Retina (tissue), 1 donor: ENCODE measurements at regions not wholly inside any gene's neighbourhood (a gene's known extent, or its start where the extent isn't known, plus 50 kb on each side); places are given as distances from the start of the nearest gene placed in this dataset.
"Not testable (repeated sequence)": the region's sequence is repeated elsewhere in the genome, so short reads cannot be mapped to it uniquely, and the experiment has no call there.

Experiments
- DNase-seq: peaks from one replicate; pipeline ENCODE4 v3.0.0-alpha.2; 2016

- DNase-seq, result no peak
Observed at GRCh38 chr12:73547421-73547820, 990.2 kb upstream of the ATXN7L3B start.

GRCh38 chr12:73585136-73585535 is 952.5 kb upstream of the ATXN7L3B start:
- no peak for DNase-seq

GRCh38 chr12:73589220-73589619 is 948.4 kb upstream of the ATXN7L3B start:
- DNase-seq, result no peak

- no peak for DNase-seq
Observed at GRCh38 chr12:73598626-73599025, 939.0 kb upstream of the ATXN7L3B start.

GRCh38 chr12:73599268-73599667 is 938.4 kb upstream of the ATXN7L3B start:
- no peak for DNase-seq

GRCh38 chr12:73605925-73606324 is 931.7 kb upstream of the ATXN7L3B start:
- DNase-seq, result not testable (repeated sequence)

GRCh38 chr12:73612551-73612950 is 925.1 kb upstream of the ATXN7L3B start:
- DNase-seq, result no peak

- DNase-seq, result no peak
Observed at GRCh38 chr12:73623421-73623820, 914.2 kb upstream of the ATXN7L3B start.

GRCh38 chr12:73625226-73625625 is 912.4 kb upstream of the ATXN7L3B start:
- DNase-seq, result no peak

- DNase-seq, result no peak
Observed at GRCh38 chr12:73629171-73629570, 908.5 kb upstream of the ATXN7L3B start.

GRCh38 chr12:73629893-73630831 is 907.5 kb upstream of the ATXN7L3B start:
- DNase-seq, result peak; percentile 20

GRCh38 chr12:73632191-73632590 is 905.4 kb upstream of the ATXN7L3B start:
- no peak for DNase-seq

- DNase-seq, result no peak
Observed at GRCh38 chr12:73632661-73633060, 905.0 kb upstream of the ATXN7L3B start.

- not testable (repeated sequence) for DNase-seq
Observed at GRCh38 chr12:73639397-73639796, 898.2 kb upstream of the ATXN7L3B start.

GRCh38 chr12:73656375-73656774 is 881.3 kb upstream of the ATXN7L3B start:
- DNase-seq, result no peak

- no peak for DNase-seq
Observed at GRCh38 chr12:73659802-73660201, 877.8 kb upstream of the ATXN7L3B start.

- DNase-seq, result no peak
Observed at GRCh38 chr12:73665193-73665592, 872.4 kb upstream of the ATXN7L3B start.

GRCh38 chr12:73671550-73671949 is 866.1 kb upstream of the ATXN7L3B start:
- not testable (repeated sequence) for DNase-seq

- DNase-seq, result no peak
Observed at GRCh38 chr12:73677520-73678291, 859.9 kb upstream of the ATXN7L3B start.

- no peak for DNase-seq
Observed at GRCh38 chr12:73678335-73678734, 859.3 kb upstream of the ATXN7L3B start.

GRCh38 chr12:73699318-73699717 is 838.3 kb upstream of the ATXN7L3B start:
- DNase-seq, result no peak

- DNase-seq, result no peak
Observed at GRCh38 chr12:73714655-73715054, 823.0 kb upstream of the ATXN7L3B start.

GRCh38 chr12:73716143-73716542 is 821.5 kb upstream of the ATXN7L3B start:
- DNase-seq, result not testable (repeated sequence)

GRCh38 chr12:73719223-73719622 is 818.4 kb upstream of the ATXN7L3B start:
- DNase-seq, result no peak
